ENCODE measurements at regions not wholly inside any gene's neighbourhood (a gene's known extent, or its start where the extent isn't known, plus 50 kb on each side); places are given as distances from the start of the nearest gene placed in this dataset.
"Not testable (repeated sequence)": the region's sequence is repeated elsewhere in the genome, so short reads cannot be mapped to it uniquely, and the experiment has no call there.

- no peak for DNase-seq
These were observed 58.2 kb downstream of the TMEM270 start for GRCh38 chr7:73918926-73919693.

- no peak for DNase-seq
These were observed 58.9 kb downstream of the TMEM270 start for GRCh38 chr7:73919694-73920375.

- no peak for DNase-seq
These were observed 59.6 kb downstream of the TMEM270 start for GRCh38 chr7:73920406-73921134.

- DNase-seq: no peak
These were observed 60.9 kb downstream of the TMEM270 start for GRCh38 chr7:73921623-73922528.

GRCh38 chr7:73928644-73929043, 67.7 kb downstream of the TMEM270 start:
- DNase-seq: not testable (repeated sequence)

- DNase-seq: no peak
These were observed 70.5 kb downstream of the TMEM270 start for GRCh38 chr7:73931502-73931901.

GRCh38 chr7:73932364-73932763, 71.4 kb downstream of the TMEM270 start:
- DNase-seq: no peak

- no peak for DNase-seq
These were observed 72.1 kb downstream of the TMEM270 start for GRCh38 chr7:73933091-73933490.

GRCh38 chr7:73936967-73937366, 76.0 kb downstream of the TMEM270 start:
- DNase-seq: no peak

GRCh38 chr7:73937650-73938049, 76.7 kb downstream of the TMEM270 start:
- DNase-seq: not testable (repeated sequence)

GRCh38 chr7:73939528-73939927, 78.6 kb downstream of the TMEM270 start:
- no peak for DNase-seq

GRCh38 chr7:73940701-73941238, 79.8 kb downstream of the TMEM270 start:
- DNase-seq: no peak

- no peak for DNase-seq
These were observed 81.0 kb downstream of the TMEM270 start for GRCh38 chr7:73941836-73942551.

- no peak for DNase-seq
These were observed 83.0 kb upstream of the ELN start for GRCh38 chr7:73945022-73945421.

GRCh38 chr7:73948287-73948686, 79.7 kb upstream of the ELN start:
- no peak for DNase-seq

- DNase-seq: no peak
These were observed 75.7 kb upstream of the ELN start for GRCh38 chr7:73952266-73952665.

- DNase-seq: no peak
These were observed 73.8 kb upstream of the ELN start for GRCh38 chr7:73954181-73954580.

GRCh38 chr7:73954861-73955260, 73.1 kb upstream of the ELN start:
- DNase-seq: no peak

GRCh38 chr7:73960548-73960947, 67.4 kb upstream of the ELN start:
- DNase-seq: no peak

GRCh38 chr7:73961991-73962390, 66.0 kb upstream of the ELN start:
- not testable (repeated sequence) for DNase-seq

- no peak for DNase-seq
These were observed 64.6 kb upstream of the ELN start for GRCh38 chr7:73963252-73963822.
